Activated CD4-positive, alpha-beta memory T cell treated with anti-CD3 and anti-CD28 coated beads for 36 hours (primary cell): ENCODE measurements at regions not wholly inside any gene's neighbourhood (a gene's known extent, or its start where the extent isn't known, plus 50 kb on each side); places are given as distances from the start of the nearest gene placed in this dataset.

Experiments
- CTCF ChIA-PET: fragments of 350-600 bp; sonication (Branson Sonifier 250); formaldehyde crosslinking; loops from one replicate; lab custom pipeline; 2021; ENCODE audit warnings: antibody characterized with exemption, inconsistent platforms; lab: Charles Lee
- POLR2A ChIA-PET: fragments of 350-600 bp; sonication (Branson Sonifier 250); formaldehyde crosslinking; loops from one replicate; lab custom pipeline; 2021; ENCODE audit warnings: antibody characterized with exemption; lab: Charles Lee
- DNase-seq: peaks from one replicate; pipeline ENCODE4 v3.0.0-alpha.2; 2020
- H3K27ac Mint-ChIP-seq: one replicate; pipeline ENCODE4 v1.8.0; 2021; ENCODE audit warnings: mixed read lengths
- H3K27me3 Mint-ChIP-seq: one replicate; pipeline ENCODE4 v1.8.0; 2021; ENCODE audit warnings: mixed read lengths
- H3K36me3 Mint-ChIP-seq: one replicate; pipeline ENCODE4 v1.8.0; 2021; ENCODE audit warnings: mixed read lengths
- H3K4me1 Mint-ChIP-seq: one replicate; pipeline ENCODE4 v1.8.0; 2021; ENCODE audit warnings: low read depth, mixed read lengths
- H3K4me3 Mint-ChIP-seq: one replicate; pipeline ENCODE4 v1.8.0; 2021; ENCODE audit warnings: mild to moderate bottlenecking, mixed read lengths
- H3K9me3 Mint-ChIP-seq: one replicate; pipeline ENCODE4 v1.8.0; 2021; ENCODE audit warnings: mixed read lengths
- intact Hi-C: fragments of 100-400 bp; cut with micrococcal nuclease; formaldehyde crosslinking; loops from one replicate; pipeline ENCODE4 v1.15.1; 2023

DNA sequence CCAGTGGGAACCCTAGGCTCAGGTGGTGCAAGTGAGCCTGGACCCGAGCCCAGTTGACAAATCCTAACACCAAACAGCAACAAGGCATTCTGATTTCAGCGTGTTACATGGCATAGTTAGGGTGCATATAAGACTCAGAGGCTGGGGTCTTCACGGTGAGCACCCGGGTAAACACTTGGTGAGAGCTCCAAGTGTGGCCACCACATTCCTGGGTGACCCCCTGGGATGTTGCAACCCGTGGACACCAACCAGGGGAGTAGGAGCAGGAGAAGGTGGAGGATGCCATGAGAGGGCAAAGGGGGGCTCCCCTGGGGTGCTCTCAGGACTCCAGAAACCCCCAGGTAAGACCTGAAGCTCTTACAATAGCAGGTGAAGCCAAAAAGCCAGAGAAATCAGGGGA lies 69.9 kb upstream of the CDH5 start:
- peak; percentile 3 for DNase-seq
- no peak overlapping the region for H3K4me3 Mint-ChIP-seq
- H3K9me3 Mint-ChIP-seq = no peaks in the 10 kb centered on the region
- intact Hi-C loops = no loop called here
- ChIA-PET POLR2A (no interaction called here), CTCF (no interaction called here)
- H3K36me3 Mint-ChIP-seq = no peaks in the 10 kb centered on the region
- H3K4me1 Mint-ChIP-seq = peaks cover 7% of the 10 kb centered on the region
- no peak overlapping the region for H3K27ac Mint-ChIP-seq
- peaks cover 2% of the 10 kb centered on the region for H3K27me3 Mint-ChIP-seq

- Mint-ChIP-seq H3K27me3 (peaks cover 2% of the 10 kb centered on the region), H3K9me3 (no peaks in the 10 kb centered on the region), H3K36me3 (no peaks in the 10 kb centered on the region), H3K27ac (no peak overlapping the region), H3K4me3 (no peak overlapping the region), H3K4me1 (peaks cover 7% of the 10 kb centered on the region)
- intact Hi-C loops = no loop called here
- POLR2A ChIA-PET = no interaction called here
- DNase-seq = peak; percentile 1
- CTCF ChIA-PET = no interaction called here
These were observed 70.5 kb upstream of the CDH5 start for GRCh38 chr16:66295761-66296546.

GRCh38 chr16:66295213-66295612 lies 71.3 kb upstream of the CDH5 start:
- Mint-ChIP-seq H3K36me3 (no peaks in the 10 kb centered on the region), H3K27ac (no peak overlapping the region), H3K27me3 (peaks cover 2% of the 10 kb centered on the region), H3K4me3 (no peak overlapping the region), H3K4me1 (peaks cover 7% of the 10 kb centered on the region), H3K9me3 (no peaks in the 10 kb centered on the region)
- intact Hi-C loops = no loop called here
- ChIA-PET POLR2A (no interaction called here), CTCF (no interaction called here)
- no peak for DNase-seq

- peaks cover 5% of the 10 kb centered on the region for H3K4me1 Mint-ChIP-seq
- H3K36me3 Mint-ChIP-seq = no peaks in the 10 kb centered on the region
- no peaks in the 10 kb centered on the region for H3K9me3 Mint-ChIP-seq
- POLR2A ChIA-PET = no interaction called here
- intact Hi-C loops = no loop called here
- no peak overlapping the region for H3K4me3 Mint-ChIP-seq
- CTCF ChIA-PET = no interaction called here
- no peak overlapping the region for H3K27ac Mint-ChIP-seq
- peaks cover 2% of the 10 kb centered on the region for H3K27me3 Mint-ChIP-seq
- no peak for DNase-seq
These were observed 72.0 kb upstream of the CDH5 start for GRCh38 chr16:66294507-66294906.

- CTCF ChIA-PET = no interaction called here
- peak; percentile 6 for DNase-seq
- Mint-ChIP-seq H3K27me3 (peaks cover 2% of the 10 kb centered on the region), H3K4me1 (no peaks in the 10 kb centered on the region), H3K9me3 (no peaks in the 10 kb centered on the region), H3K27ac (no peak overlapping the region), H3K4me3 (no peak overlapping the region), H3K36me3 (no peaks in the 10 kb centered on the region)
- POLR2A ChIA-PET = no interaction called here
- intact Hi-C loops = no loop called here
These were observed 72.6 kb upstream of the CDH5 start for GRCh38 chr16:66293932-66294331.

DNA sequence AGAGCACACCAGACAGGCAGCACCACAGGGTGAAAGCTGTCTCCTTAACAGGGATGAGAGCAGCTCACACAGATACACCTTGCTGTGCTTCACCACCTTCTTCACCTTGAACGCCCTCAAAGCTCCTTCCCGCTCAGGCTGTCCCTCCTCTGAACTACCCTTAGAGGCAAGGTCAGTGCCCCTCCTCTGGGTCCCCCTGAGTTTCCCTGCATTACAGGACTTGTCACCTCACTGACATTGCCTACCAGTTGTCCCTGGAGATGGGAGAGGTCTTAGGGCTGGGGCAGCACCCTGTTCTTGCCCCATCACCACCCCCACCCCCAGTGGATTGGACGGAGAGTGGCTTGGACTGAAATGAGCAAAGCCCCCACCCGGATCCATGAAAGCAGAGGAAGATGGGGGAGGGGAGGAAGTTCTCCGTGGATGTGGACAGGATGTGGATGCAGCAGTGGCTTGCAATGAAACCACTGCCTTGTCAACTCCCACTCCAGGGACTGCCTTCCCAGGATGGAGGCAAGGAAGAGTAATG lies 73.2 kb upstream of the CDH5 start:
- DNase-seq = peak; percentile 2
- POLR2A ChIA-PET = no interaction called here

DNA sequence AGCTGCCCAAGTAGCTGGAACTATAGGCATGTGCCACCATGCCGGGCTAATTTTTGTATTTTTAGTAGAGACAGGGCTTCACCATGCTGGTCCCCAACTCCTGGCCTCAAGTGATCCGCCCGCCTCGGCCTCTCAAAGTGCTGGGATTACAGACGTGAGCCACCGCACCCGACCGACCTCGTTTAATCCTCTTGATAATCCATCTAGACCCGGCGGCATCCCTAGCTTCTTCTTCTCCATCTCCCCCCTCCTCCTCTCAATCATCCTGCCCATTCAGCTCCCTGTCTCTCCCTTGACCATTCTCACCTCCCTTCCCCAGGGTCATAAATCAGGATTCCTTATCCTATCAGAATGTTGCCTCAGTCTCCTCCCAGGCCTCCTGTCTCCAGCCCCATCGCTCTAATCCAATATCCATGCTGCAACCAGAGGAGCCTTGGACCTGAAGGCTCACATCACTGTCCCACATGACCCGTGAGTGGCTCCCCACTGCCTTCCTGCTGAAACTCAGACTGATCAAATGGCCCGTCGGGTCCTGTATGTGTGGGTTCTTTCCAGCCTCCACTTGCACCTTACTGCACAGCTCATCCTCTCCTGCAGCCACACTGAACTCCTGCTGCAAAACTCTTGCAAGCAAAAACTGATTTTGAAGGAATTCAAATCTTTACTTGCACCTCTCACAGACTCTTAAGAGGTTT lies 74.1 kb upstream of the CDH5 start:
- no peaks in the 10 kb centered on the region for H3K4me1 Mint-ChIP-seq
- H3K27me3 Mint-ChIP-seq = peaks cover 2% of the 10 kb centered on the region
- CTCF ChIA-PET = interaction anchor here (1.3 kb wide), 1 partner anchor 50 kb away, joined by 4 read pairs; no protein-coding TSS in a partner anchor

More for the DNA sequence above, 73.2 kb upstream of the CDH5 start:
- intact Hi-C loops = no loop called here
- Mint-ChIP-seq H3K9me3 (no peaks in the 10 kb centered on the region), H3K27ac (no peak overlapping the region), H3K27me3 (peaks cover 2% of the 10 kb centered on the region), H3K4me3 (no peak overlapping the region), H3K4me1 (no peaks in the 10 kb centered on the region), H3K36me3 (no peaks in the 10 kb centered on the region)
- CTCF ChIA-PET = interaction anchor here (1.3 kb wide), 1 partner anchor 49 kb away, joined by 4 read pairs; no protein-coding TSS in a partner anchor

DNA sequence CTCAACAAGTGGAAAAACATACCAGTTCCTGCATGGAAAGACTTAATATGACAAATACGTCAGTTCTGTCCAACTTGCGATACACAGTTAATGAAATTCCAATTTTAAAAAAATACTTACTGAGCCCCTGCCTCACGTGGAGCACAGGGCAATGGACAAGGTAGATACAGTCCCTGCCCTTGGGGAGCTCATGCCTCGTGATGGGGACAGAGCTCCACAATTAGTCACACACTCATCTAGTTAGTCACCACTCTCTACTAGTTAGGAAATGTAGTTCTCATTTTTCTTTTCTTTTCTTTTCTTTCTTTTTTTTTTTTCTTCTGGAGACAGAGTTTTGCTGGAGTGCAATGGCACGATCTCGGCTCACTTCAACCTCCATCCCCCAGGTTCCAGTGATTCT lies 74.7 kb upstream of the CDH5 start:
- ChIA-PET POLR2A (no interaction called here), CTCF (no interaction called here)
- no peak overlapping the region for H3K4me3 Mint-ChIP-seq
- no peak overlapping the region for H3K27ac Mint-ChIP-seq
- H3K27me3 Mint-ChIP-seq = peaks cover 2% of the 10 kb centered on the region
- peak; percentile 5 for DNase-seq
- no peaks in the 10 kb centered on the region for H3K36me3 Mint-ChIP-seq
- H3K4me1 Mint-ChIP-seq = no peaks in the 10 kb centered on the region
- intact Hi-C loops = no loop called here
- no peaks in the 10 kb centered on the region for H3K9me3 Mint-ChIP-seq

More for the DNA sequence above, 74.1 kb upstream of the CDH5 start:
- H3K9me3 Mint-ChIP-seq = no peaks in the 10 kb centered on the region
- no peaks in the 10 kb centered on the region for H3K36me3 Mint-ChIP-seq
- H3K4me3 Mint-ChIP-seq = no peak overlapping the region
- peak; percentile 3 for DNase-seq
- H3K27ac Mint-ChIP-seq = no peak overlapping the region
- POLR2A ChIA-PET = no interaction called here
- intact Hi-C loops = no loop called here

DNA sequence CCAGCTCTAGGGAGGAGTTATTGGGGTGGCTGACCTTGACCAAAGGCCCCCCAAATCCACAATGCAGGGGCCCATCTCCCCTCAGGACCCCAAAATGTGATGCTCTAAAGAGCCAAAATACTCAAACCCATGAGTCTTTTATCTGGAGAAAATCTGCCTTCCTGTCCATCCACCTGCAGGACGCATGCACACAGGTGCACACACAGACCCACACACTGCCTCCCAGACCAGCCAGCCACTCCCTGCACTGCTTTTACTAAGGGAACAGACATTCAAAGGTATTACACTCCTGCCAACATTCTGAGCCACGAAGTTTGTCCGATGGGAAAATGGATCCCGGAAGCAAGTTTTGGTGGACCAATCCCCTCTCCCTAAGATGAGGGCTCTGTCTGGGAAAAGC lies 76.1 kb upstream of the CDH5 start:
- no peak overlapping the region for H3K27ac Mint-ChIP-seq
- ChIA-PET POLR2A (no interaction called here), CTCF (no interaction called here)
- H3K4me1 Mint-ChIP-seq = no peaks in the 10 kb centered on the region
- H3K9me3 Mint-ChIP-seq = no peaks in the 10 kb centered on the region
- H3K36me3 Mint-ChIP-seq = no peaks in the 10 kb centered on the region
- intact Hi-C loops = no loop called here
- peaks cover 2% of the 10 kb centered on the region for H3K27me3 Mint-ChIP-seq
- peak; percentile 0 for DNase-seq
- H3K4me3 Mint-ChIP-seq = no peak overlapping the region

GRCh38 chr16:66289986-66290385 lies 76.5 kb upstream of the CDH5 start:
- Mint-ChIP-seq H3K27ac (no peak overlapping the region), H3K4me1 (no peaks in the 10 kb centered on the region), H3K27me3 (peaks cover 2% of the 10 kb centered on the region), H3K9me3 (no peaks in the 10 kb centered on the region), H3K4me3 (no peak overlapping the region), H3K36me3 (no peaks in the 10 kb centered on the region)
- no peak for DNase-seq
- ChIA-PET POLR2A (no interaction called here), CTCF (no interaction called here)
- intact Hi-C loops = no loop called here

- DNase-seq = peak; percentile 4
- CTCF ChIA-PET = no interaction called here
- POLR2A ChIA-PET = no interaction called here
These were observed 77.3 kb upstream of the CDH5 start for GRCh38 chr16:66289051-66289680.

GRCh38 chr16:66287926-66288325 lies 78.6 kb upstream of the CDH5 start:
- ChIA-PET POLR2A (no interaction called here), CTCF (interaction anchor here (1.4 kb wide), 1 partner anchor 12 kb away, joined by 4 read pairs; no protein-coding TSS in a partner anchor)
- H3K9me3 Mint-ChIP-seq = no peaks in the 10 kb centered on the region
- no peaks in the 10 kb centered on the region for H3K36me3 Mint-ChIP-seq
- intact Hi-C loops = no loop called here
- peak; percentile 7 for DNase-seq
- H3K27ac Mint-ChIP-seq = no peak overlapping the region
- no peaks in the 10 kb centered on the region for H3K4me1 Mint-ChIP-seq
- H3K4me3 Mint-ChIP-seq = no peak overlapping the region
- H3K27me3 Mint-ChIP-seq = peaks cover 2% of the 10 kb centered on the region

More at GRCh38 chr16:66289051-66289680, 77.3 kb upstream of the CDH5 start:
- Mint-ChIP-seq H3K27me3 (peaks cover 2% of the 10 kb centered on the region), H3K4me3 (no peak overlapping the region), H3K36me3 (no peaks in the 10 kb centered on the region), H3K9me3 (no peaks in the 10 kb centered on the region), H3K27ac (no peak overlapping the region), H3K4me1 (no peaks in the 10 kb centered on the region)
- intact Hi-C loops = no loop called here
